ENCODE measurements at regions not wholly inside any gene's neighbourhood (a gene's known extent, or its start where the extent isn't known, plus 50 kb on each side); places are given as distances from the start of the nearest gene placed in this dataset.
A peak's percentile ranks its signal among the peaks of the same experiment; 100 is the strongest.

DNA sequence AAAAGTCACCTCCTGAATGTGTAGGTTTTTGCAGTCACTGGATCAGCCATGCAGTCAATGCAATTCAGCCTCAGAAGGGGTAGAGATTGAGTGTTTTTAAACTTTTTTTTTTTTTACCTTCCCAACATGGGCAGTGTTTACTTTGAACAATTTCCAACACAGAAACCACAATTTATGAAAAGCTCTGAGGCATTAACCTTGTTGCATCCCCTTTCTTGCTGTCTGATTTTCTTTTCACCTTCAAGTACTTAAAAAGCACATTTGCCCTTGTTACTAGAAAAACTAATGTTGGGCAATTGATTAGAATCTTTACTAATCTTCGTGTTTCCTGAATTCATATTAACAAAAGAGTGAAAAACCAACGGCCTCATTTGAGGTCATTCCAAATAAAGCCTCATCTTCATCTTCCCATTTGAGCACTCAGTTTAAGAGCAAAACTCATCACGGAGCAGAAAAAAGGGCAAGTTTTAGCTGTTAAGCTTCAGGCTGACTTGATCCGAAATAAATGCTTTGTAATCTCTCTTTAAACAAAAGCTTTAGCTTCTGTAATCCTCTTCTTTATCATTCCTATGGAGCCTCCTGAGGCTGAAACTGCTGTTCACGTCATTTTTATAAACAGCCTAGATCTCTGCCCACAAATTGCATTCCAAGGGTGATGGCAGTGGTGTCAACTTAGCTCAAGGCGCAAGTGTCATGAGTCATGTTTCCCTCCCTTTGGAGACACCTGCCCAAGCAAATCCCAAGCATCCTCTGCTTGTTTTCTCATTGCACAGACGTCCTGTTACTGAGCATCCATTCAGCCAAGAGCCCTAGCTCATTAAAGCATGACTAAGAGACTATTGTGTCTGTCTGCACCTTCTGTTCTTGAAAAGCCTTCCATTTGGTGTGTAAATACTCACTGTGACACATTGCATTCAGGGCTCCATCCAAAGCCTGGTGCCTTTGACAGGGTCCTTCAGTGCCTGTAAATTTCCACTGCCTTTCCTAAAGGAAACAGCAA, 107.7 kb downstream of the HNMT start:
- H3K4me3 ChIP-seq: no peak overlapping the region
- H3K79me2 ChIP-seq: no peaks in the 10 kb centered on the region
- no peak overlapping the region for H3K27ac ChIP-seq
- no peak overlapping the region for H3K4me2 ChIP-seq
- no peaks in the 10 kb centered on the region for H3K9me2 ChIP-seq (replicated peaks; ENCODE audit: insufficient read depth)
- WGBS (ENCODE audit: low lambda C conversion rate, missing lambda C conversion rate): 35% methylated on average over 7 of the region's 7 CpGs
- no peaks in the 10 kb centered on the region for H3K4me1 ChIP-seq (ENCODE audit: insufficient read depth)
- TF ChIP-seq EZH2phosphoT487 (IDR thresholded peaks at IDR 0.05; ENCODE audit: low read depth, severe bottlenecking, unreplicated experiment): peak; percentile 93
- TF ChIP-seq, protein P1, sequence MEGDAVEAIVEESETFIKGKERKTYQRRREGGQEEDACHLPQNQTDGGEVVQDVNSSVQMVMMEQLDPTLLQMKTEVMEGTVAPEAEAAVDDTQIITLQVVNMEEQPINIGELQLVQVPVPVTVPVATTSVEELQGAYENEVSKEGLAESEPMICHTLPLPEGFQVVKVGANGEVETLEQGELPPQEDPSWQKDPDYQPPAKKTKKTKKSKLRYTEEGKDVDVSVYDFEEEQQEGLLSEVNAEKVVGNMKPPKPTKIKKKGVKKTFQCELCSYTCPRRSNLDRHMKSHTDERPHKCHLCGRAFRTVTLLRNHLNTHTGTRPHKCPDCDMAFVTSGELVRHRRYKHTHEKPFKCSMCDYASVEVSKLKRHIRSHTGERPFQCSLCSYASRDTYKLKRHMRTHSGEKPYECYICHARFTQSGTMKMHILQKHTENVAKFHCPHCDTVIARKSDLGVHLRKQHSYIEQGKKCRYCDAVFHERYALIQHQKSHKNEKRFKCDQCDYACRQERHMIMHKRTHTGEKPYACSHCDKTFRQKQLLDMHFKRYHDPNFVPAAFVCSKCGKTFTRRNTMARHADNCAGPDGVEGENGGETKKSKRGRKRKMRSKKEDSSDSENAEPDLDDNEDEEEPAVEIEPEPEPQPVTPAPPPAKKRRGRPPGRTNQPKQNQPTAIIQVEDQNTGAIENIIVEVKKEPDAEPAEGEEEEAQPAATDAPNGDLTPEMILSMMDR (IDR thresholded peaks at IDR 0.05; ENCODE audit: poor library complexity): no peak
- H2AFZ ChIP-seq: no peak overlapping the region
- no peaks in the 10 kb centered on the region for H3K36me3 ChIP-seq (replicated peaks; ENCODE audit: insufficient read depth, low read depth)
- H3K27me3 ChIP-seq: peaks cover 3% of the 10 kb centered on the region
- H3K9me3 ChIP-seq (ENCODE audit: low read depth): no peaks in the 10 kb centered on the region
- no peaks in the 10 kb centered on the region for H4K20me1 ChIP-seq (ENCODE audit: insufficient read depth, poor library complexity, severe bottlenecking)
- peak; percentile 41 for DNase-seq (ENCODE audit: low spot score)

DNA sequence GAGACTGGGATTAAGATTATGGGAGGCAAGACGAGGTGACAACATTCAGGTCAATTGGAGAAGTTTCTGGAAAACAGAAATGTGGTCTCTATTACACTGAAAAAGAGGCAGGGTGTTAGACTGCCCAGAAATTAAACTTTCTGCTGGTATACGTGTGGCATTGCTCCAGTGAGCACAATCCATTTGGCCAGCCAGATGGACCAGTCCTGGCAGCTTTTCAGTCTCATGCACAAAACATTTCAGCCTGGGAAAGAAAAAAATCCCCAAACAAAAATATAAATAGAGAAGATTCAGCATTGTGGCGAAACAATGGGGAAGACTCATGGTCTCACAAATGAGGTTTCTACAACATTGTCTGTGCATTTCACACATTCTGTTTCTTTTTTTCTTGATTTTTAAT, 113.9 kb downstream of the HNMT start:
- no peak overlapping the region for H2AFZ ChIP-seq
- 89% methylated on average over 3 of the region's 3 CpGs for WGBS (ENCODE audit: low lambda C conversion rate, missing lambda C conversion rate)
- TF ChIP-seq EZH2phosphoT487 (IDR thresholded peaks at IDR 0.05; ENCODE audit: low read depth, severe bottlenecking, unreplicated experiment) (no peak), EZH2 (IDR thresholded peaks at IDR 0.05; ENCODE audit: borderline replicate concordance) (no peak)
- TF ChIP-seq, protein P1 (IDR thresholded peaks at IDR 0.05; ENCODE audit: poor library complexity): no peak

DNA sequence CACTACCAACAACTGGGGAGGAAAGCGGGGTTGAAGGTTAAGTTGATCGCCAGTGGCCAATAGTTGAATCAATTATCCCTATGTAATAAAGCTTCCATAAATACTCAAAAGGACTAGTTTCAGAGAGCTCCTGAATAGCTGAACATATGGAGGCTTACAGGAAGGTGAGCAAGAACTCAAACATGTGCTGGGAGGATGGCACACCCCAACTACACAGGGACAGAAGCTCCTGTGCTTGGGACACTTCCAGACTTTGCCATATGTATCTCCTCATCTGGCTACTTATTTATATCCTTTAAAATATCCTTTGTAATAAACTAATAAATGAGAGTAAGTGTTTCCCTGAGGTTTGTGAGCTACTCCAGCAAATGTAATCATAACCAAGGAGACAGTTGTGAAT, 115.7 kb downstream of the HNMT start:
- H3K27ac ChIP-seq: no peak overlapping the region
- H3K36me3 ChIP-seq (replicated peaks; ENCODE audit: insufficient read depth, low read depth): no peaks in the 10 kb centered on the region
- 61% methylated on average over 2 of the region's 2 CpGs for WGBS (ENCODE audit: low lambda C conversion rate, missing lambda C conversion rate)
- H3K79me2 ChIP-seq: no peaks in the 10 kb centered on the region
- TF ChIP-seq, protein P1 (IDR thresholded peaks at IDR 0.05; ENCODE audit: poor library complexity): no peak
- no peak for TF ChIP-seq EZH2phosphoT487 (IDR thresholded peaks at IDR 0.05; ENCODE audit: low read depth, severe bottlenecking, unreplicated experiment)
- no peak for TF ChIP-seq EZH2 (IDR thresholded peaks at IDR 0.05; ENCODE audit: borderline replicate concordance)
- H2AFZ ChIP-seq: no peak overlapping the region
- no peaks in the 10 kb centered on the region for H3K9me2 ChIP-seq (replicated peaks; ENCODE audit: insufficient read depth)
- no peak overlapping the region for H3K4me2 ChIP-seq
- no peaks in the 10 kb centered on the region for H4K20me1 ChIP-seq (ENCODE audit: insufficient read depth, poor library complexity, severe bottlenecking)
- no peaks in the 10 kb centered on the region for H3K9me3 ChIP-seq (ENCODE audit: low read depth)
- no peaks in the 10 kb centered on the region for H3K27me3 ChIP-seq
- DNase-seq (ENCODE audit: low spot score): no peak
- H3K4me1 ChIP-seq (ENCODE audit: insufficient read depth): no peaks in the 10 kb centered on the region
- H3K4me3 ChIP-seq: no peak overlapping the region

More for the DNA sequence above, 113.9 kb downstream of the HNMT start:
- Histone ChIP-seq H3K79me2 (no peaks in the 10 kb centered on the region), H3K4me1 (ENCODE audit: insufficient read depth) (no peaks in the 10 kb centered on the region), H4K20me1 (ENCODE audit: insufficient read depth, poor library complexity, severe bottlenecking) (no peaks in the 10 kb centered on the region), H3K27ac (no peak overlapping the region), H3K4me3 (no peak overlapping the region), H3K9me2 (replicated peaks; ENCODE audit: insufficient read depth) (no peaks in the 10 kb centered on the region), H3K9me3 (ENCODE audit: low read depth) (no peaks in the 10 kb centered on the region), H3K4me2 (no peak overlapping the region), H3K27me3 (no peaks in the 10 kb centered on the region), H3K36me3 (replicated peaks; ENCODE audit: insufficient read depth, low read depth) (no peaks in the 10 kb centered on the region)
- DNase-seq (ENCODE audit: low spot score): no peak

All from hepatocyte (in vitro differentiated cells).